B cell (primary cell): ENCODE measurements at regions not wholly inside any gene's neighbourhood (a gene's known extent, or its start where the extent isn't known, plus 50 kb on each side); places are given as distances from the start of the nearest gene placed in this dataset.

Experiments used
- ATAC-seq: fragments of 200-7000 bp; cut with Tn5 transposase; one replicate; pipeline ENCODE4 v1.10.0; 2021; ENCODE audit warnings: low read depth, mild to moderate bottlenecking, moderate number of reproducible peaks, moderate library complexity
- CTCF ChIA-PET: fragments of 350-600 bp; sonication (Branson Sonifier 250); formaldehyde crosslinking; loops from one replicate; lab custom pipeline; 2021; ENCODE audit warnings: antibody characterized with exemption, inconsistent platforms; lab: Charles Lee
- POLR2A ChIA-PET: fragments of 350-600 bp; sonication (Branson Sonifier 250); formaldehyde crosslinking; loops from one replicate; lab custom pipeline; 2021; ENCODE audit warnings: antibody characterized with exemption; lab: Charles Lee
- DNase-seq: peaks from one replicate; pipeline ENCODE4 v3.0.0; 2013
- H2AFZ ChIP-seq: 2 replicates; pipeline ENCODE4 v1.6.1; 2012; ENCODE audit warnings: mild to moderate bottlenecking, low read depth, low read length; ENCODE audit not compliant: insufficient read depth, poor library complexity, severe bottlenecking
- H3K27ac ChIP-seq, 2 donors: 1 replicate in 1 of 2; 2 replicates in 1 of 2; pipeline ENCODE4 v1.5.1; 2012 to 2013; ENCODE audit warnings: low read length in 2 of 2, mild to moderate bottlenecking in 2 of 2, moderate library complexity in 1 of 2
- H3K27me3 ChIP-seq, 4 experiments: fragments of 200-600 bp in 1 of 4; sonication (generic) in 1 of 4; replicated peaks in 1 of 4; 1 replicate in 2 of 4; 2 replicates in 2 of 4; pipeline versions ENCODE4 v1.6.1 to v1.7.0; 2013 to 2016; ENCODE audit warnings: low read length in 3 of 4, mild to moderate bottlenecking in 2 of 4, mixed read lengths in 1 of 4, moderate library complexity in 1 of 4; ENCODE audit not compliant: insufficient read depth in 4 of 4, control insufficient read depth in 3 of 4; ENCODE audit errors: control extremely low read depth in 1 of 4
- H3K36me3 ChIP-seq, 2 experiments: replicated peaks in 1 of 2; 1 replicate in 1 of 2; 2 replicates in 1 of 2; pipeline versions ENCODE4 v1.6.1 to v1.7.1; 2013; ENCODE audit warnings: low read length in 1 of 2; ENCODE audit not compliant: insufficient read depth in 2 of 2, control insufficient read depth in 1 of 2; ENCODE audit errors: control extremely low read depth in 1 of 2, extremely low read depth in 1 of 2
- H3K4me1 ChIP-seq, 2 donors: fragments of 200-600 bp in 1 of 2; sonication (generic) in 1 of 2; 1 replicate in 1 of 2; 2 replicates in 1 of 2; pipeline versions ENCODE4 v1.5.1 to v1.6.1; 2013 to 2017; ENCODE audit warnings: low read length in 2 of 2; ENCODE audit not compliant: control insufficient read depth in 2 of 2, insufficient read depth in 2 of 2
- H3K4me2 ChIP-seq: replicated peaks from 2 replicates; pipeline ENCODE3; 2012; ENCODE audit warnings: mild to moderate bottlenecking, low read depth, low read length; ENCODE audit not compliant: poor library complexity, severe bottlenecking
- H3K4me3 ChIP-seq, 5 experiments: fragments of 200-600 bp in 1 of 5; sonication (generic) in 1 of 5; 1 replicate in 3 of 5; 2 replicates in 2 of 5; pipeline versions ENCODE4 v1.5.1 to v1.7.0; 2011 to 2016; ENCODE audit warnings: low read length in 4 of 5, mild to moderate bottlenecking in 4 of 5, low read depth in 2 of 5, control low read depth in 1 of 5, moderate library complexity in 1 of 5; ENCODE audit not compliant: insufficient read depth in 1 of 5; ENCODE audit errors: control extremely low read depth in 1 of 5, extremely low read depth in 1 of 5
- H3K79me2 ChIP-seq: fragments of 200-600 bp; sonication (generic); one replicate; pipeline ENCODE4 v1.6.0; 2016; ENCODE audit warnings: low read length; ENCODE audit not compliant: control insufficient read depth, insufficient read depth
- H3K9ac ChIP-seq: fragments of 200-600 bp; sonication (generic); 2 replicates; pipeline ENCODE4 v1.6.1; 2017; ENCODE audit warnings: mild to moderate bottlenecking, low read length, moderate library complexity
- H3K9me3 ChIP-seq, 3 donors: one replicate each; pipeline versions ENCODE4 v1.6.1 to v1.7.1; 2013; ENCODE audit warnings: low read length in 2 of 3; ENCODE audit not compliant: control insufficient read depth in 2 of 3, insufficient read depth in 1 of 3; ENCODE audit errors: control extremely low read depth in 1 of 3
- H4K20me1 ChIP-seq: 2 replicates; pipeline ENCODE4 v1.6.0; 2012; ENCODE audit warnings: mild to moderate bottlenecking, low read length; ENCODE audit not compliant: insufficient read depth, control insufficient read depth, poor library complexity, severe bottlenecking
- H3K27ac Mint-ChIP-seq: one replicate; pipeline ENCODE4 v1.8.0; 2021; ENCODE audit warnings: mixed read lengths
- H3K27me3 Mint-ChIP-seq: one replicate; pipeline ENCODE4 v1.8.0; 2021; ENCODE audit warnings: mixed read lengths
- H3K4me1 Mint-ChIP-seq: one replicate; pipeline ENCODE4 v1.8.0; 2021; ENCODE audit warnings: mixed read lengths
- H3K4me3 Mint-ChIP-seq: one replicate; pipeline ENCODE4 v1.8.0; 2021; ENCODE audit warnings: mixed read lengths
- H3K9me3 Mint-ChIP-seq: one replicate; pipeline ENCODE4 v1.8.0; 2022; ENCODE audit warnings: mixed read lengths; ENCODE audit not compliant: insufficient read depth
- CTCF ChIP-seq: fragments of 200-600 bp; IDR thresholded peaks from one replicate; pipeline ENCODE4 v1.8.0; 2022; ENCODE audit warnings: antibody characterized with exemption, mild to moderate bottlenecking
- EZH2 ChIP-seq: IDR thresholded peaks from 2 replicates; pipeline ENCODE4 v1.6.1; 2012; ENCODE audit warnings: borderline replicate concordance, low read depth, mild to moderate bottlenecking, moderate library complexity, low read length; ENCODE audit not compliant: insufficient read depth, poor library complexity, severe bottlenecking
- WGBS: methylation state at CpG from one replicate; pipeline ENCODE4 v1.1.5; 2013; ENCODE audit warnings: missing lambda C conversion rate; ENCODE audit not compliant: insufficient coverage; 5-methylcytosine and 5-hydroxymethylcytosine counted together
- intact Hi-C: fragments of 100-400 bp; cut with micrococcal nuclease; formaldehyde crosslinking; loops from one replicate; pipeline ENCODE4 v1.10.0; 2022

- CTCF ChIA-PET, result no interaction called here
- no peaks in the 10 kb centered on the region for H3K27me3 ChIP-seq
- H3K9me3 ChIP-seq, result peaks cover 0 to 16% (median 0%) of the 10 kb centered on the region in 3 donors
- H3K79me2 ChIP-seq, result no peaks in the 10 kb centered on the region
- intact Hi-C loops, result no loop called here
- 63% methylated on average over 1 of the region's 4 CpGs for WGBS
- ATAC-seq (no peak), DNase-seq (no peak)
- TF ChIP-seq CTCF, result no peak
- TF ChIP-seq EZH2, result no peak
- no peak overlapping the region for H3K4me2 ChIP-seq
- no peak overlapping the region for H2AFZ ChIP-seq
- Mint-ChIP-seq H3K4me3 (no peak overlapping the region), H3K9me3 (peaks cover 2% of the 10 kb centered on the region), H3K27ac (no peak overlapping the region), H3K4me1 (peaks cover 2% of the 10 kb centered on the region), H3K27me3 (peaks cover 38% of the 10 kb centered on the region)
- no peaks in the 10 kb centered on the region for H4K20me1 ChIP-seq
- POLR2A ChIA-PET, result no interaction called here
- no peaks in the 10 kb centered on the region for H3K4me1 ChIP-seq
- no peak overlapping the region for H3K9ac ChIP-seq
- no peaks in the 10 kb centered on the region for H3K36me3 ChIP-seq
- no peak overlapping the region for H3K27ac ChIP-seq
- H3K4me3 ChIP-seq, result no peak overlapping the region
These were observed 325.5 kb downstream of the C16orf95 start for GRCh38 chr16:86991679-86992078.

GRCh38 chr16:86992587-86992986 is 324.6 kb downstream of the C16orf95 start:
- 94% methylated on average over 4 of the region's 5 CpGs for WGBS
- Histone ChIP-seq H2AFZ (no peak overlapping the region), H4K20me1 (no peaks in the 10 kb centered on the region), H3K9me3 (peaks cover 0 to 13% (median 0%) of the 10 kb centered on the region in 3 donors), H3K36me3 (no peaks in the 10 kb centered on the region), H3K27me3 (no peaks in the 10 kb centered on the region), H3K4me1 (no peaks in the 10 kb centered on the region), H3K27ac (no peak overlapping the region), H3K79me2 (no peaks in the 10 kb centered on the region), H3K9ac (no peak overlapping the region), H3K4me3 (no peak overlapping the region), H3K4me2 (no peak overlapping the region)
- TF ChIP-seq CTCF, result no peak
- TF ChIP-seq EZH2, result no peak
- H3K27me3 Mint-ChIP-seq, result peaks cover 42% of the 10 kb centered on the region
- no peak overlapping the region for H3K27ac Mint-ChIP-seq
- no peak for ATAC-seq
- intact Hi-C loops, result no loop called here
- no peak for DNase-seq
- ChIA-PET POLR2A (no interaction called here), CTCF (no interaction called here)
- peaks cover 2% of the 10 kb centered on the region for H3K4me1 Mint-ChIP-seq
- H3K4me3 Mint-ChIP-seq, result no peak overlapping the region
- H3K9me3 Mint-ChIP-seq, result peaks cover 2% of the 10 kb centered on the region
